HepG2 (cell line): ENCODE measurements at regions not wholly inside any gene's neighbourhood (a gene's known extent, or its start where the extent isn't known, plus 50 kb on each side); places are given as distances from the start of the nearest gene placed in this dataset.
"Not testable (repeated sequence)": the region's sequence is repeated elsewhere in the genome, so short reads cannot be mapped to it uniquely, and the experiment has no call there.

Source experiments
- POLR2A ChIP-seq, 2 experiments: IDR thresholded peaks; 2 replicates each; pipeline ENCODE4 v1.6.1; 2011; ENCODE audit warnings: low read depth in 2 of 2, low read length in 2 of 2, mild to moderate bottlenecking in 1 of 2, moderate library complexity in 1 of 2; ENCODE audit not compliant: insufficient read depth in 1 of 2
- PRDM4 ChIP-seq: sonication (generic); formaldehyde crosslinking; IDR thresholded peaks from 2 replicates; pipeline ENCODE4 v1.9.0; 2021; ENCODE audit warnings: missing genetic modification reagents, borderline replicate concordance
- ZNF10 ChIP-seq: sonication (generic); formaldehyde crosslinking; IDR thresholded peaks from 2 replicates; pipeline ENCODE4 v1.4.0; 2020; ENCODE audit warnings: mild to moderate bottlenecking, low read depth, missing genetic modification reagents, borderline replicate concordance
- ZNF644 ChIP-seq: IDR thresholded peaks from 2 replicates; pipeline ENCODE4 v1.6.1; 2016; ENCODE audit warnings: low read depth

- TF ChIP-seq ZNF10 (CRISPR knock-in tag); PRDM4 (CRISPR knock-in tag); ZNF644 (CRISPR knock-in tag); POLR2A (IDR thresholded peaks at IDR 0.05; ENCODE audit: insufficient read depth in 1 of 2, low read depth in 2 of 2, low read length in 2 of 2): not testable (repeated sequence)
These were observed 157.7 kb upstream of the ITGA6 start for GRCh38 chr2:172269507-172270244.
